ENCODE measurements at regions not wholly inside any gene's neighbourhood (a gene's known extent, or its start where the extent isn't known, plus 50 kb on each side); places are given as distances from the start of the nearest gene placed in this dataset.

GRCh38 chr15:93899817-93900216 is 331.5 kb upstream of the MCTP2 start:
- TF ChIP-seq CTCF (IDR thresholded peaks at IDR 0.05 in 8 of 11, conservative IDR thresholded peaks at IDR 0.05 in 3 of 11) (no peak), POLR2A (IDR thresholded peaks at IDR 0.05) (no peak), POLR2AphosphoS5 (IDR thresholded peaks at IDR 0.05) (no peak)

All from spleen (tissue), 7 donors.